A549 (cell line): ENCODE measurements at regions not wholly inside any gene's neighbourhood (a gene's known extent, or its start where the extent isn't known, plus 50 kb on each side); places are given as distances from the start of the nearest gene placed in this dataset.

ENCODE experiments used
- CHD2 ChIP-seq: fragments of 150-350 bp; IDR thresholded peaks from 2 replicates; pipeline ENCODE4 v1.6.1; 2014; ENCODE audit warnings: low read length; ENCODE audit not compliant: partially characterized antibody
- CTCF ChIP-seq: fragments of >200 bp; sonication (Bioruptor Twin); formaldehyde crosslinking; IDR thresholded peaks from 3 replicates; pipeline ENCODE4 v1.5.1; 2016
- EP300 ChIP-seq, 2 experiments: fragments of >200 bp; sonication (Bioruptor Twin); formaldehyde crosslinking; IDR thresholded peaks; 2 replicates in 1 of 2; 3 replicates in 1 of 2; pipeline ENCODE4 v1.6.1; 2016 to 2017
- HOXB5 ChIP-seq: fragments of 250-450 bp; sonication (Bioruptor Pico); IDR thresholded peaks from 2 replicates; pipeline ENCODE4 v1.5.0; 2020; ENCODE audit warnings: mild to moderate bottlenecking, moderate library complexity
- POLR2A ChIP-seq: IDR thresholded peaks from 2 replicates; pipeline ENCODE4 v1.6.1; 2012; ENCODE audit warnings: mild to moderate bottlenecking, low read length
- RAD21 ChIP-seq, 2 experiments: fragments of >200 bp in 1 of 2; sonication (Bioruptor Twin) in 1 of 2; formaldehyde crosslinking in 1 of 2; IDR thresholded peaks in 1 of 2; conservative IDR thresholded peaks in 1 of 2; 2 replicates in 1 of 2; 3 replicates in 1 of 2; pipeline ENCODE4 v1.6.1; 2012 to 2018; ENCODE audit warnings: inconsistent platforms in 1 of 2
- REST ChIP-seq: fragments of 200-600 bp; sonication (generic); IDR thresholded peaks from 2 replicates; pipeline ENCODE4 v1.6.1; 2016; ENCODE audit warnings: antibody characterized with exemption, mild to moderate bottlenecking, moderate library complexity
- SMC3 ChIP-seq: fragments of >200 bp; sonication (Bioruptor Twin); formaldehyde crosslinking; IDR thresholded peaks from 3 replicates; pipeline ENCODE4 v1.6.1; 2018; ENCODE audit warnings: inconsistent platforms
- TP53 ChIP-seq: fragments of 250-450 bp; sonication (Bioruptor Pico); IDR thresholded peaks from 2 replicates; pipeline ENCODE4 v1.5.0; 2021; ENCODE audit warnings: mild to moderate bottlenecking, moderate library complexity
- ZNF302 ChIP-seq: fragments of 250-450 bp; sonication (Bioruptor Pico); IDR thresholded peaks from 2 replicates; pipeline ENCODE4 v1.9.0; 2021; ENCODE audit warnings: inconsistent platforms, mild to moderate bottlenecking, moderate library complexity
- TF ChIP-seq, protein P1 (sequence below): fragments of 250-450 bp; sonication (Bioruptor Pico); IDR thresholded peaks from 2 replicates; pipeline ENCODE4 v1.5.0; 2021; ENCODE audit warnings: mild to moderate bottlenecking, moderate library complexity, borderline replicate concordance

- TF ChIP-seq CHD2 (no peak), EP300 (IDR thresholded peaks at IDR 0.05) (no peak), SMC3 (no peak), POLR2A (no peak), RAD21 (conservative IDR thresholded peaks at IDR 0.05 in 1 of 2, IDR thresholded peaks at IDR 0.05 in 1 of 2) (no peak), TP53 (CRISPR knock-in tag) (no peak), CTCF (no peak), ZNF302 (CRISPR knock-in tag) (no peak), REST (no peak), HOXB5 (CRISPR knock-in tag) (no peak)
- TF ChIP-seq, protein P1, sequence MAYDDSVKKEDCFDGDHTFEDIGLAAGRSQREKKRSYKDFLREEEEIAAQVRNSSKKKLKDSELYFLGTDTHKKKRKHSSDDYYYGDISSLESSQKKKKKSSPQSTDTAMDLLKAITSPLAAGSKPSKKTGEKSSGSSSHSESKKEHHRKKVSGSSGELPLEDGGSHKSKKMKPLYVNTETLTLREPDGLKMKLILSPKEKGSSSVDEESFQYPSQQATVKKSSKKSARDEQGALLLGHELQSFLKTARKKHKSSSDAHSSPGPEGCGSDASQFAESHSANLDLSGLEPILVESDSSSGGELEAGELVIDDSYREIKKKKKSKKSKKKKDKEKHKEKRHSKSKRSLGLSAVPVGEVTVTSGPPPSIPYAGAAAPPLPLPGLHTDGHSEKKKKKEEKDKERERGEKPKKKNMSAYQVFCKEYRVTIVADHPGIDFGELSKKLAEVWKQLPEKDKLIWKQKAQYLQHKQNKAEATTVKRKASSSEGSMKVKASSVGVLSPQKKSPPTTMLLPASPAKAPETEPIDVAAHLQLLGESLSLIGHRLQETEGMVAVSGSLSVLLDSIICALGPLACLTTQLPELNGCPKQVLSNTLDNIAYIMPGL (CRISPR knock-in tag), result no peak
Observed at GRCh38 chr4:132923516-132923915, 225.6 kb upstream of the PCDH10 start.
